GM12891 (cell line): ENCODE measurements at regions not wholly inside any gene's neighbourhood (a gene's known extent, or its start where the extent isn't known, plus 50 kb on each side); places are given as distances from the start of the nearest gene placed in this dataset.

Source experiments
- PAX5 ChIP-seq: IDR thresholded peaks from 2 replicates; pipeline ENCODE4 v1.6.1; 2011; ENCODE audit warnings: low read length, moderate library complexity, mild to moderate bottlenecking; ENCODE audit not compliant: insufficient read depth, severe bottlenecking
- POLR2AphosphoS5 ChIP-seq: IDR thresholded peaks from 2 replicates; pipeline ENCODE4 v1.6.1; 2011; ENCODE audit warnings: low read depth, low read length, control low read depth

- TF ChIP-seq POLR2AphosphoS5 (no peak), PAX5 (no peak)
Observed at GRCh38 chr4:187178084-187178483, 454.4 kb upstream of the FAT1 start.
